HepG2 (cell line): ENCODE measurements at regions not wholly inside any gene's neighbourhood (a gene's known extent, or its start where the extent isn't known, plus 50 kb on each side); places are given as distances from the start of the nearest gene placed in this dataset.

ENCODE experiments used
- ATAC-seq: fragments of 200-7000 bp; cut with Tn5 transposase; 3 replicates; pipeline ENCODE4 v1.9.1; 2020; ENCODE audit warnings: mild to moderate bottlenecking, moderate library complexity
- BruUV-seq: library from RNA; stranded (reverse); fragments of 400-500 nt; replicated peaks from 2 replicates; lab custom pipeline; 2021; lab: Mats Ljungman, UMichigan
- CTCF ChIA-PET: fragments of 300-600 bp; formaldehyde crosslinking; extraction: SDS; loops from one replicate; lab custom pipeline; 2021; ENCODE audit warnings: low total read pairs, inconsistent platforms, low intra/inter-chr PET ratio; lab: Yijun Ruan, JAX
- POLR2A ChIA-PET: fragments of 350-600 bp; sonication (Branson Sonifier 250); formaldehyde crosslinking; loops from one replicate; lab custom pipeline; 2020; ENCODE audit warnings: antibody characterized with exemption, inconsistent platforms; lab: Yijun Ruan, JAX
- DNase-seq: peaks from one replicate; pipeline ENCODE4 v3.0.0-alpha.2; 2015; ENCODE audit warnings: low spot score
- FAIRE-seq: peaks from 3 replicates; lab custom pipeline; 2011; peaks lifted over from hg19 to GRCh38; lab: Jason Lieb, UNC
- H2AFZ ChIP-seq: one replicate; pipeline ENCODE4 v1.6.1; 2011; ENCODE audit warnings: low read length, inconsistent platforms
- H3K27ac ChIP-seq: fragments of 300-600 bp; 3 replicates; pipeline ENCODE4 v1.8.0; 2011; ENCODE audit warnings: mixed run types, mild to moderate bottlenecking, mixed read lengths, low read length, inconsistent platforms; ENCODE audit not compliant: insufficient read depth; ENCODE audit errors: extremely low read length
- H3K27me3 ChIP-seq, 2 experiments: fragments of 200-600 bp in 1 of 2; 2 replicates in 1 of 2; 3 replicates in 1 of 2; pipeline versions ENCODE4 v1.6.0 to v1.8.0; 2011; ENCODE audit warnings: low read length in 2 of 2, mild to moderate bottlenecking in 2 of 2, moderate library complexity in 2 of 2, inconsistent platforms in 1 of 2; ENCODE audit not compliant: insufficient read depth in 2 of 2, control insufficient read depth in 1 of 2
- H3K36me3 ChIP-seq, 2 experiments: fragments of 200-600 bp in 1 of 2; replicated peaks in 1 of 2; 2 replicates in 1 of 2; 3 replicates in 1 of 2; pipeline versions ENCODE4 v1.5.1 to v1.8.0; 2011; ENCODE audit warnings: low read length in 2 of 2, inconsistent platforms in 1 of 2; ENCODE audit not compliant: insufficient read depth in 2 of 2, control insufficient read depth in 1 of 2
- H3K4me1 ChIP-seq: 2 replicates; pipeline ENCODE4 v1.5.1; 2012; ENCODE audit warnings: low read length, inconsistent platforms; ENCODE audit not compliant: insufficient read depth
- H3K4me2 ChIP-seq: 2 replicates; pipeline ENCODE4 v1.6.0; 2011; ENCODE audit warnings: low read depth, low read length, inconsistent platforms
- H3K4me3 ChIP-seq, 3 experiments: fragments of 200-600 bp in 1 of 3; sonication (generic), shearing (Covaris generic) in 1 of 3; replicated peaks in 1 of 3; 2 replicates each; pipeline ENCODE4 v1.5.1; 2011 to 2016; ENCODE audit warnings: low read length in 3 of 3, inconsistent platforms in 2 of 3, low read depth in 2 of 3, mild to moderate bottlenecking in 2 of 3, control low read depth in 1 of 3, mixed read lengths in 1 of 3; ENCODE audit not compliant: insufficient read depth in 1 of 3
- H3K79me2 ChIP-seq: one replicate; pipeline ENCODE4 v1.6.1; 2011; ENCODE audit warnings: low read length, inconsistent platforms; ENCODE audit not compliant: insufficient read depth
- H3K9ac ChIP-seq: 2 replicates; pipeline ENCODE4 v1.6.0; 2011; ENCODE audit warnings: mild to moderate bottlenecking, low read depth, low read length, inconsistent platforms; ENCODE audit not compliant: insufficient read depth
- H3K9me3 ChIP-seq: 2 replicates; pipeline ENCODE4 v1.5.1; 2012; ENCODE audit warnings: mild to moderate bottlenecking, low read length
- H4K20me1 ChIP-seq: 2 replicates; pipeline ENCODE4 v1.6.0; 2011; ENCODE audit warnings: inconsistent platforms, mild to moderate bottlenecking, low read length, moderate library complexity; ENCODE audit not compliant: insufficient read depth
- DZIP1 ChIP-seq: sonication (generic); formaldehyde crosslinking; IDR thresholded peaks from 2 replicates; pipeline ENCODE4 v1.5.0; 2020; ENCODE audit warnings: mild to moderate bottlenecking, missing genetic modification reagents
- MYNN ChIP-seq: sonication (generic); formaldehyde crosslinking; IDR thresholded peaks from 2 replicates; pipeline ENCODE4 v1.4.0; 2020; ENCODE audit warnings: mild to moderate bottlenecking, low read depth, missing genetic modification reagents
- NONO ChIP-seq, 2 experiments: fragments of 450-650 bp in 1 of 2; sonication (generic) in 1 of 2; formaldehyde crosslinking in 1 of 2; IDR thresholded peaks in 1 of 2; conservative IDR thresholded peaks in 1 of 2; 2 replicates each; pipeline versions ENCODE4 v1.6.1 to v1.8.0; 2017 to 2022; ENCODE audit warnings: mild to moderate bottlenecking in 1 of 2, missing genetic modification reagents in 1 of 2, moderate library complexity in 1 of 2
- SP1 ChIP-seq, 2 experiments: fragments of 450-650 bp in 1 of 2; sonication (generic) in 1 of 2; formaldehyde crosslinking in 1 of 2; IDR thresholded peaks; 2 replicates each; pipeline versions ENCODE4 v1.4.0 to v1.6.1; 2016 to 2020; ENCODE audit warnings: missing genetic modification reagents in 1 of 2
- ZNF460 ChIP-seq: sonication (generic); formaldehyde crosslinking; IDR thresholded peaks from 2 replicates; pipeline ENCODE4 v1.5.1; 2020; ENCODE audit warnings: missing genetic modification reagents, mild to moderate bottlenecking, borderline replicate concordance
- ZNF598 ChIP-seq: sonication (generic); formaldehyde crosslinking; IDR thresholded peaks from 2 replicates; pipeline ENCODE4 v1.5.1; 2020; ENCODE audit warnings: mild to moderate bottlenecking, missing genetic modification reagents, borderline replicate concordance
- ZNF713 ChIP-seq: sonication (generic); formaldehyde crosslinking; IDR thresholded peaks from 2 replicates; pipeline ENCODE4 v1.4.0; 2020; ENCODE audit warnings: mild to moderate bottlenecking, missing genetic modification reagents
- WGBS: methylation state at CpG from one replicate; pipeline ENCODE4 v1.1.6; 2017; ENCODE audit warnings: low lambda C conversion rate; 5-methylcytosine and 5-hydroxymethylcytosine counted together
- in situ Hi-C: cut with HindIII; loops from 2 replicates; pipeline ENCODE4 v1.10.0; 2017; ENCODE audit warnings: low pct_unique_long_range_greater_than_20kb; ENCODE audit not compliant: extremely low pct_ligation_motif_present
- intact Hi-C: fragments of 100-400 bp; cut with micrococcal nuclease; formaldehyde crosslinking; loops from one replicate; pipeline ENCODE4 v1.10.0; 2022; ENCODE audit not compliant: unreplicated experiment
- TF ChIP-seq, protein P1 (sequence below), 2 experiments: sonication (generic) in 1 of 2; formaldehyde crosslinking in 1 of 2; IDR thresholded peaks; 2 replicates each; pipeline versions ENCODE4 v1.6.1 to v1.9.0; 2014 to 2022; ENCODE audit warnings: antibody characterized with exemption in 1 of 2, borderline replicate concordance in 1 of 2, inconsistent platforms in 1 of 2, low read depth in 1 of 2, missing genetic modification reagents in 1 of 2
- TF ChIP-seq, protein P2 (sequence below), 2 experiments: fragments of 450-650 bp in 1 of 2; sonication (generic) in 1 of 2; formaldehyde crosslinking; IDR thresholded peaks; 2 replicates each; pipeline versions ENCODE4 v1.5.0 to v1.8.0; 2020 to 2022; ENCODE audit warnings: mild to moderate bottlenecking in 1 of 2, missing genetic modification reagents in 1 of 2

DNA sequence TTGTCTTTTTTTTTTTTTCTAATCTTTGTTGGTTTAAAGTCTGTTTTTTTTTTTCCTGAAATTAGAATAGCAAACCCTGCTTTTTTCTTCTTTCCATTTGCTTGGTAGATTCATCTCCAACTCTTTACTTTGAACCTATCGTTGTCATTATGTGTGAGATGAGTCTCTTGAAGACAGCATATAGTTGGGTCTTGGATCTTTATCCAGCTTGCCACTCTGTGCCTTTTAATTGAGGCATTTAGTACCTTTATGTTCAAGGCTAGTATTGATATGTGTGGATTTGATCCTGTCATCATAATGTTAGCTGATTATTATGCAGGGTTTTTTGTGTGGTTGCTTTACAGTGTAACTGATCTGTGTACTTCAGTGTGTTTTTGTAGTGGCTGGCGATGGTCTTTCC is 383.8 kb downstream of the MAN2A1 start:
- no peaks in the 10 kb centered on the region for H3K4me1 ChIP-seq
- CTCF ChIA-PET: no interaction called here
- TF ChIP-seq ZNF713 (CRISPR knock-in tag) (no peak), NONO (IDR thresholded peaks at IDR 0.05) (no peak), NONO (CRISPR knock-in tag; conservative IDR thresholded peaks at IDR 0.05) (no peak), ZNF598 (CRISPR knock-in tag) (no peak), DZIP1 (CRISPR knock-in tag) (no peak), ZNF460 (CRISPR knock-in tag) (no peak), SP1 (IDR thresholded peaks at IDR 0.05) (no peak), SP1 (CRISPR knock-in tag; IDR thresholded peaks at IDR 0.05) (no peak), MYNN (CRISPR knock-in tag) (no peak)
- TF ChIP-seq, protein P1, sequence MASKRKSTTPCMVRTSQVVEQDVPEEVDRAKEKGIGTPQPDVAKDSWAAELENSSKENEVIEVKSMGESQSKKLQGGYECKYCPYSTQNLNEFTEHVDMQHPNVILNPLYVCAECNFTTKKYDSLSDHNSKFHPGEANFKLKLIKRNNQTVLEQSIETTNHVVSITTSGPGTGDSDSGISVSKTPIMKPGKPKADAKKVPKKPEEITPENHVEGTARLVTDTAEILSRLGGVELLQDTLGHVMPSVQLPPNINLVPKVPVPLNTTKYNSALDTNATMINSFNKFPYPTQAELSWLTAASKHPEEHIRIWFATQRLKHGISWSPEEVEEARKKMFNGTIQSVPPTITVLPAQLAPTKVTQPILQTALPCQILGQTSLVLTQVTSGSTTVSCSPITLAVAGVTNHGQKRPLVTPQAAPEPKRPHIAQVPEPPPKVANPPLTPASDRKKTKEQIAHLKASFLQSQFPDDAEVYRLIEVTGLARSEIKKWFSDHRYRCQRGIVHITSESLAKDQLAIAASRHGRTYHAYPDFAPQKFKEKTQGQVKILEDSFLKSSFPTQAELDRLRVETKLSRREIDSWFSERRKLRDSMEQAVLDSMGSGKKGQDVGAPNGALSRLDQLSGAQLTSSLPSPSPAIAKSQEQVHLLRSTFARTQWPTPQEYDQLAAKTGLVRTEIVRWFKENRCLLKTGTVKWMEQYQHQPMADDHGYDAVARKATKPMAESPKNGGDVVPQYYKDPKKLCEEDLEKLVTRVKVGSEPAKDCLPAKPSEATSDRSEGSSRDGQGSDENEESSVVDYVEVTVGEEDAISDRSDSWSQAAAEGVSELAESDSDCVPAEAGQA (IDR thresholded peaks at IDR 0.05; ENCODE audit: low read depth): no peak
- TF ChIP-seq, protein P1 (CRISPR knock-in tag; IDR thresholded peaks at IDR 0.05; ENCODE audit: borderline replicate concordance): no peak
- TF ChIP-seq, protein P2, sequence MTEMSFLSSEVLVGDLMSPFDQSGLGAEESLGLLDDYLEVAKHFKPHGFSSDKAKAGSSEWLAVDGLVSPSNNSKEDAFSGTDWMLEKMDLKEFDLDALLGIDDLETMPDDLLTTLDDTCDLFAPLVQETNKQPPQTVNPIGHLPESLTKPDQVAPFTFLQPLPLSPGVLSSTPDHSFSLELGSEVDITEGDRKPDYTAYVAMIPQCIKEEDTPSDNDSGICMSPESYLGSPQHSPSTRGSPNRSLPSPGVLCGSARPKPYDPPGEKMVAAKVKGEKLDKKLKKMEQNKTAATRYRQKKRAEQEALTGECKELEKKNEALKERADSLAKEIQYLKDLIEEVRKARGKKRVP (CRISPR knock-in tag; IDR thresholded peaks at IDR 0.05): no peak
- no peak overlapping the region for H3K9ac ChIP-seq
- H3K9me3 ChIP-seq: peaks cover 16% of the 10 kb centered on the region
- BruUV-seq: no TSS peak
- no peak overlapping the region for H3K4me2 ChIP-seq
- intact Hi-C loops: no loop called here
- in situ Hi-C loops: no loop called here
- H3K27me3 ChIP-seq: no peaks in the 10 kb centered on the region
- H3K36me3 ChIP-seq: no peaks in the 10 kb centered on the region
- H3K79me2 ChIP-seq: no peaks in the 10 kb centered on the region
- no peaks in the 10 kb centered on the region for H4K20me1 ChIP-seq
- 20% methylated on average over 2 of the region's 2 CpGs for WGBS
- H3K27ac ChIP-seq: no peak overlapping the region
- POLR2A ChIA-PET: no interaction called here
- no peak for DNase-seq
- H3K4me3 ChIP-seq: no peak overlapping the region
- no peak for FAIRE-seq
- ATAC-seq: no peak
- no peak overlapping the region for H2AFZ ChIP-seq
